22Rv1 (cell line): ENCODE measurements at regions not wholly inside any gene's neighbourhood (a gene's known extent, or its start where the extent isn't known, plus 50 kb on each side); places are given as distances from the start of the nearest gene placed in this dataset.

Source experiments
- H3K27ac ChIP-seq: fragments of 450-650 bp; 2 replicates; pipeline ENCODE4 v1.5.1; 2017
- ZFX ChIP-seq: fragments of 450-650 bp; IDR thresholded peaks from 2 replicates; pipeline ENCODE4 v1.6.1; 2017; ENCODE audit warnings: antibody characterized with exemption, borderline replicate concordance
- TF ChIP-seq, protein P1 (sequence below): fragments of 450-650 bp; IDR thresholded peaks from 2 replicates; pipeline ENCODE4 v1.5.1; 2017; ENCODE audit warnings: mild to moderate bottlenecking

DNA sequence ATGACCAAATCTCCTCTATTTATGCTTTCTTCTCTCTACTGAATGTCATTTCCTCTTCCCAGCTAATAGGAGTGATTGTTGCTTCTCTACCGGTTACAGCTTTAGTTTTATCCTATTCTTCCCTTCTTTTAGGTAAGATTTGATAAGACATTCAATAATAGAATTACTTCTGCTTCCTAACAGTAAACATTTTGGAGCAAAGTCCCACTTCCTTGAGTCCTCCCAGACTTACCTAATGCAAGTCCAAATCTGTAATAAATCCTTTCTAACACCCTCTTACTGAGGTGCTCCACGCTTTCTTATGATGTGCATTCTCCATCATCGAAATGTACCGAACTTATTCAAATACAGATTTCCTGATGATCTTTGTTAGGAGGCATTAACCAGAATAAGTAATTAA, 79.2 kb upstream of the GPM6A start:
- H3K27ac ChIP-seq, result peak overlapping the region; percentile 91
- TF ChIP-seq, protein P1, sequence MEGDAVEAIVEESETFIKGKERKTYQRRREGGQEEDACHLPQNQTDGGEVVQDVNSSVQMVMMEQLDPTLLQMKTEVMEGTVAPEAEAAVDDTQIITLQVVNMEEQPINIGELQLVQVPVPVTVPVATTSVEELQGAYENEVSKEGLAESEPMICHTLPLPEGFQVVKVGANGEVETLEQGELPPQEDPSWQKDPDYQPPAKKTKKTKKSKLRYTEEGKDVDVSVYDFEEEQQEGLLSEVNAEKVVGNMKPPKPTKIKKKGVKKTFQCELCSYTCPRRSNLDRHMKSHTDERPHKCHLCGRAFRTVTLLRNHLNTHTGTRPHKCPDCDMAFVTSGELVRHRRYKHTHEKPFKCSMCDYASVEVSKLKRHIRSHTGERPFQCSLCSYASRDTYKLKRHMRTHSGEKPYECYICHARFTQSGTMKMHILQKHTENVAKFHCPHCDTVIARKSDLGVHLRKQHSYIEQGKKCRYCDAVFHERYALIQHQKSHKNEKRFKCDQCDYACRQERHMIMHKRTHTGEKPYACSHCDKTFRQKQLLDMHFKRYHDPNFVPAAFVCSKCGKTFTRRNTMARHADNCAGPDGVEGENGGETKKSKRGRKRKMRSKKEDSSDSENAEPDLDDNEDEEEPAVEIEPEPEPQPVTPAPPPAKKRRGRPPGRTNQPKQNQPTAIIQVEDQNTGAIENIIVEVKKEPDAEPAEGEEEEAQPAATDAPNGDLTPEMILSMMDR, result no peak
- no peak for TF ChIP-seq ZFX

GRCh38 chr4:175891851-175892250, 79.8 kb upstream of the GPM6A start:
- TF ChIP-seq ZFX, result no peak
- TF ChIP-seq, protein P1, result peak; percentile 73
- H3K27ac ChIP-seq, result peak overlapping the region; percentile 91

- H3K27ac ChIP-seq, result no peak overlapping the region
- no peak for TF ChIP-seq ZFX
- TF ChIP-seq, protein P1, result no peak
Measured at GRCh38 chr4:175905925-175906324, 93.9 kb upstream of the GPM6A start.

- no peak overlapping the region for H3K27ac ChIP-seq
- TF ChIP-seq ZFX, result no peak
Measured at GRCh38 chr4:175906384-175906783, 94.3 kb upstream of the GPM6A start.

GRCh38 chr4:175910700-175911099, 98.6 kb upstream of the GPM6A start:
- no peak overlapping the region for H3K27ac ChIP-seq
- no peak for TF ChIP-seq ZFX
- TF ChIP-seq, protein P1, result no peak

DNA sequence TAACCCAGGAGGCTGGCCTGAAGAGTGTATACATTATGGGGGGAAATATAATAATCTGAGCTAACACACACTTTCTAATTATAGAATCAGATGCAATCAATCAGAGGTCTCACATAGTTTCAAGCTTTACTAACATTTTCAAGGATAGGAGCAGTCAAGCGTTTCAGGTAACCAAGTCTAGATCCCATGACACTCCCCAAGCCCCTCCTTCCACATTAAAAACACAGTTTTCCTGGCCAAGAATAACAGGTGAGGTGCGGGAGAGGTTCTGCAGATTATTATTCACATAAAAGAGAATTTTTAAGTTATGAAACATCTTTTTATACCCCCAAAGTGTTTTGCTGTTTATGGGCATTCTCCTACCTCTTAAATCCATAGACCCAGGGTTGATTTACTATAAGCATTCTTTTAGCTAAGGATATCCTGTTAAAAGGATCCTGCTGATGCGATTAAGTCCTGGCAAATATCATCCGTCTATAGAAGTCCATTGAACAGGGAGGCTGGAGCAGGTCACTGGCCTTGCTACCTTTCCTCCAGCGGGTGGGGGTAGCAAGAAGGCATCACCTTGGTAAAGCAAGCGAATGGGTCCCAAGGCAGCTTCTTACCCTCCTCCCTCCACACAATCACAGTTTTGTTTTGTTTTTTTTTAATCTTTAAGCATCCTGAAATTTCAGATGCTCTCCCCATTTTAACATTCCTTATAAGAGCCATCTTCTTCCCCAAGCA, 104.7 kb upstream of the GPM6A start:
- no peak overlapping the region for H3K27ac ChIP-seq
- TF ChIP-seq, protein P1, result no peak
- no peak for TF ChIP-seq ZFX

- H3K27ac ChIP-seq, result no peak overlapping the region
- TF ChIP-seq ZFX, result no peak
- TF ChIP-seq, protein P1, result no peak
Measured at GRCh38 chr4:175927121-175927520, 115.1 kb upstream of the GPM6A start.

DNA sequence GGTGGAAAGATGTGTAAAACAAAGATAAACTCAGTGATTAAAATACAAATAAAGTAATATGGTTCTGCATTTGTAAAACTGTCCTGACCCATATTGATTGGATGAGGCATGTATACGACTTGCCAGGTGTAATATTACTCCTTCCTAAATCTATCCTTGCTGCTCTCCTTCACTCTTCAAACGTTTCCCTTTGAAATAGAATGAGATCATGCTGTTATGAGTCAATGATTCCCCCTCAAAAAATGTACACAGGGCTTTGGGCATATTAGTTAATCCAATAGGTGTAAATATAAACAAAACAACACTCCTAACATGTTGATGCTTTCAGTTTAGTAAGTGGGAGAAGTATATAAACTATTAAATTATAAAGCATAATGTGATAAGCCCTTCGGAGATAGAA, 117.4 kb upstream of the GPM6A start:
- H3K27ac ChIP-seq, result no peak overlapping the region
- TF ChIP-seq, protein P1, result no peak
- no peak for TF ChIP-seq ZFX
